Activated CD4-positive, alpha-beta T cell treated with anti-CD3 and anti-CD28 coated beads, Interleukin-2, amount 10 ng/mL, durations not matched to agents 7 days and 5 days (primary cell): ENCODE measurements at regions not wholly inside any gene's neighbourhood (a gene's known extent, or its start where the extent isn't known, plus 50 kb on each side); places are given as distances from the start of the nearest gene placed in this dataset.
"Not testable (repeated sequence)": the region's sequence is repeated elsewhere in the genome, so short reads cannot be mapped to it uniquely, and the experiment has no call there.

Source experiments
- CTCF ChIA-PET: fragments of 350-600 bp; sonication (Branson Sonifier 250); formaldehyde crosslinking; loops from one replicate; lab custom pipeline; 2021; ENCODE audit warnings: antibody characterized with exemption; lab: Charles Lee
- POLR2A ChIA-PET: fragments of 350-600 bp; sonication (Branson Sonifier 250); formaldehyde crosslinking; loops from one replicate; lab custom pipeline; 2021; ENCODE audit warnings: antibody characterized with exemption; lab: Charles Lee
- DNase-seq: peaks from one replicate; pipeline ENCODE4 v3.0.0-alpha.2; 2020
- H3K27ac Mint-ChIP-seq: one replicate; pipeline ENCODE4 v1.8.0; 2021; ENCODE audit warnings: mild to moderate bottlenecking, moderate library complexity, mixed read lengths
- H3K27me3 Mint-ChIP-seq: one replicate; pipeline ENCODE4 v1.8.0; 2021; ENCODE audit warnings: mixed read lengths
- H3K36me3 Mint-ChIP-seq: one replicate; pipeline ENCODE4 v1.8.0; 2021; ENCODE audit warnings: low read depth, mixed read lengths
- H3K4me1 Mint-ChIP-seq: one replicate; pipeline ENCODE4 v1.8.0; 2021; ENCODE audit warnings: mixed read lengths
- H3K4me3 Mint-ChIP-seq: one replicate; pipeline ENCODE4 v1.8.0; 2021; ENCODE audit warnings: mild to moderate bottlenecking, moderate library complexity, mixed read lengths
- H3K9me3 Mint-ChIP-seq: one replicate; pipeline ENCODE4 v1.8.0; 2021; ENCODE audit warnings: mixed read lengths

DNA sequence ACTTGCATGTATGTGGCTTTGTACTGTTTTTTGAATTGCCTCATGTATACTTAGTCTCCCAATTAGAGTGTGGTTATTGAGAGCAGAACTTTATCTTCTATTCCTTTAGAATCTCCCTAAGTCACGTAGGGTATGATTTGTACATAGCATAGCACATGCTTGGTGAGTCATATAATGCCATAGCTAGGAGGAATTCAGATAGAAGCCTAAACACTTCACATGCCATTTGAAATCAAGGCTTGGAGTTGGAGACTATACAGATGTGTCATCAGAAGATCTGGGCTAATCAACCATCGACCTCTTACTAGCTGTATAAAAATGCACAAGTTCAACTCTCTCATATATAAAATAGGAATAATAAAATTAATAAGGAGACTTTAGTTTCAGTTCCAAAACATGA, 222.6 kb upstream of the ST6GAL2 start:
- POLR2A ChIA-PET, result no interaction called here
- no peak for DNase-seq
- Mint-ChIP-seq H3K4me1 (no peaks in the 10 kb centered on the region), H3K27ac (no peak overlapping the region), H3K36me3 (no peaks in the 10 kb centered on the region), H3K27me3 (no peaks in the 10 kb centered on the region), H3K4me3 (no peak overlapping the region), H3K9me3 (peaks cover 4% of the 10 kb centered on the region)
- CTCF ChIA-PET, result no interaction called here

DNA sequence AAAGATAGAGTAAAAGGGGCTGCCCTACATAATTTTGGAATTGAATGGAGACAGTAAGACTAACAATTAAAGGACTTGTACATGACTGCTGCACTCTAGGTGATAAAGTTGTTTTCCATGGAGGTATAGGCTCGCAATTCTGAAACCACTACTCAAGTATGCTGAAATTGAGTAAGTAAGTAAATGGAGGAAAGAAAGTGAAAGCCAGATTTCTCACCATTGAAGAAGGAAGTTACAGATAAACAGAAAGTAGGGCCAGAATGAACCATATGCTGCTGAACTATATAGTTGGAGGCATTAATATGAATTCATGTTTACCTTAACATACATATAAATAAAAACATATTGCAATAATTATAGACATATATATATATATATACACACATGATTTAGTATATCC, 225.7 kb upstream of the ST6GAL2 start:
- ChIA-PET CTCF (no interaction called here), POLR2A (no interaction called here)
- Mint-ChIP-seq H3K27me3 (no peaks in the 10 kb centered on the region), H3K36me3 (no peaks in the 10 kb centered on the region), H3K27ac (no peak overlapping the region), H3K9me3 (no peaks in the 10 kb centered on the region), H3K4me1 (no peaks in the 10 kb centered on the region), H3K4me3 (no peak overlapping the region)
- DNase-seq, result no peak

DNA sequence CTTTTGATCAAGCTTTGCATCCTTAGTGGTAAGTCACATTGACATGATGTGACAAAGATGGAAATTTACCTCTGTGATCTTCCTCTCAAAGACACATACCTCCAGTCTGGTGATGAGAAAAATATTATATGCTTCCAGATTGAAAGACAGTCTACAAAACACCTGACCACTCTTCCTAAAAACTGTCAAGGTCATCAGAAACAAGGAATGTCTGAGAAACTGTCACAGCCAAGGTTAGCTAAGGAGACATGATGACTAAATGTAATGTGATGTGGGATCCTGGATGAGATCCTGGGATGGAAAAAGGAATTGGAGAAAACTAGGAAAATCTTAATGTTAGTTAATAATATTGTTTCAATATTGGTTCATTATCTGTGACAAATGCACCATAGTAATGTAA, 226.6 kb upstream of the ST6GAL2 start:
- no peaks in the 10 kb centered on the region for H3K36me3 Mint-ChIP-seq
- no peak for DNase-seq
- no peaks in the 10 kb centered on the region for H3K27me3 Mint-ChIP-seq
- no peaks in the 10 kb centered on the region for H3K4me1 Mint-ChIP-seq
- H3K4me3 Mint-ChIP-seq, result no peak overlapping the region
- ChIA-PET CTCF (no interaction called here), POLR2A (no interaction called here)
- H3K27ac Mint-ChIP-seq, result no peak overlapping the region
- no peaks in the 10 kb centered on the region for H3K9me3 Mint-ChIP-seq

DNA sequence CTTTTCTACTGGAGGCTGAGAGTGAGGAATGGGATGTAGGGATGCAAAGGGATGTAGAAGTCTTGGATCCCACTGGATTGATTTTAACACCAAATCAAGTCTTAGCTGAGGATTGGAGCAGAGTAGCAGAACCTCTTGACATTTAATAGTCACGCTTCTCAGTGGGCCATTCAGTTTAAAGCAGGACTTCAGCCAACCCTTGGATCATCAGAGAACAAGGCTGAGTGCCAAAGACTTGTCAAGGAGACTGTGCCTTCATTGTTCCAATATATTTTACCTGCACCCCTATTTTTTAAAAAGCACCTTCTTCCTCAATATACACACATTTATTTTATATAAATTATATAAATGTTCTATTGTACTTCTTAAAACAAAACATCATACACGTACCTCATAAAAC, 242.4 kb upstream of the ST6GAL2 start:
- no peak for DNase-seq
- ChIA-PET POLR2A (no interaction called here), CTCF (no interaction called here)
- Mint-ChIP-seq H3K4me3 (no peak overlapping the region), H3K4me1 (no peaks in the 10 kb centered on the region), H3K9me3 (no peaks in the 10 kb centered on the region), H3K36me3 (no peaks in the 10 kb centered on the region), H3K27ac (no peak overlapping the region), H3K27me3 (no peaks in the 10 kb centered on the region)

DNA sequence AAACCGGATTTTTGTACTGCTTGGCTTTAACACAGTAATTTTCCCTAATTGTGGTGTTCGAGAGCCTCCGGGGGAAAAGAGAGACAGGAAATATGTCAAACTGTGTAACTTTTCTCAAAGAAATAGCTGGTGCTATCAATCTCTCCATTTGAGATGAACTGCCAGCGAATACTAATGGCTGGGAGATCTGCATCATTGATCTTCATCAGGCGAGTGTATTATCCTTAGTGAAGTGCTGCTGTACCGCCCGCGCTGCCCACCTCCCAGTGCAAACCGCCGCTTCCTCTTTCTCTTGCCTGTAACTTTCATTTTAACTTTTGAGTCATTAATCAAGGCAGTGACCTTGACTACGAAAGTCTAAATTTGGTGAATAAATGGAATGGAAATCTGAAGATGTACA, 246.1 kb upstream of the ST6GAL2 start:
- no peak for DNase-seq
- Mint-ChIP-seq H3K9me3 (no peaks in the 10 kb centered on the region), H3K27ac (no peak overlapping the region), H3K36me3 (no peaks in the 10 kb centered on the region), H3K4me3 (no peak overlapping the region), H3K27me3 (no peaks in the 10 kb centered on the region), H3K4me1 (no peaks in the 10 kb centered on the region)
- ChIA-PET POLR2A (no interaction called here), CTCF (no interaction called here)

DNA sequence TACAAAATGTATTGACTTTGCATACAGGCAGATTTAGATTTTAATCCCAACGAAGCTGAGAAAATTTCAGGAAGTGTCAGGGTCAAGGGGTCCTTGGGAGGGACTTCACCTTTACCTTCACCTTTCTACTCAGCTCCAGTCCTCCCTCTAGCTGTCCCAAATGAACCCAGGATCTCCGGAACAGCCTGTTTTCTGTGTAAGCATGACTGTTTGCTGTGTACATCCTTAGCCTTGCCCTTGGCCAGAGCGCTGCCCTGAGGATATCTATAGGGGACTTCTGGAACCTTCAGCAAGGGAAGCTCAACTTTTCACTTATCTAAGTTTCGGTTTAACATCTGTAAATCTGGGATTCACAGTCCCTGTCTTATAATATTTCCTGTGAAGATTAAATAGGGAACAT, 246.8 kb upstream of the ST6GAL2 start:
- Mint-ChIP-seq H3K36me3 (no peaks in the 10 kb centered on the region), H3K9me3 (no peaks in the 10 kb centered on the region), H3K27me3 (no peaks in the 10 kb centered on the region), H3K4me1 (no peaks in the 10 kb centered on the region), H3K4me3 (no peak overlapping the region), H3K27ac (no peak overlapping the region)
- ChIA-PET POLR2A (no interaction called here), CTCF (no interaction called here)
- DNase-seq, result no peak

DNA sequence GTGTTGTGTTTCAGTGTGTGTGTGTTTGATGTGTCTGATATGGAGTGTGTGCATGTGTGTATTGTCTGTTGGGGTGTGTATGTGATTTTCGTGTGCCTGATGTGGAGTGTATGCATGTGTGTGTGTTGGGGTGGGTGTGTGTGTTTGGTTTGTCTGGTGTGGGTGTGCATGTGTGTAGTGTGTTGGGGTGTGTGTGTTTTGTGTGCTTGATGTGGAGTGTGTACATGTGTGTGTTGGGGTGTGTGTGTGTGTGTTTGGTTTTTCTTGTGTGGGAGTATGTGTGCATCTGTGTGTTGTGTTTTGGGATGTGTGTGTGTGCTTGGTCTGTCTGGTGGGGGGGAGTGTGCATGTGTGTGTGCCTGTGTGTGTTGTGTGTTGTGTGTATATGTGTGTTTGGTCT, 247.4 kb upstream of the ST6GAL2 start:
- no peak overlapping the region for H3K4me3 Mint-ChIP-seq
- CTCF ChIA-PET, result no interaction called here
- no peaks in the 10 kb centered on the region for H3K4me1 Mint-ChIP-seq
- POLR2A ChIA-PET, result no interaction called here
- no peaks in the 10 kb centered on the region for H3K9me3 Mint-ChIP-seq
- H3K27ac Mint-ChIP-seq, result no peak overlapping the region
- no peaks in the 10 kb centered on the region for H3K36me3 Mint-ChIP-seq
- DNase-seq, result no peak
- no peaks in the 10 kb centered on the region for H3K27me3 Mint-ChIP-seq

DNA sequence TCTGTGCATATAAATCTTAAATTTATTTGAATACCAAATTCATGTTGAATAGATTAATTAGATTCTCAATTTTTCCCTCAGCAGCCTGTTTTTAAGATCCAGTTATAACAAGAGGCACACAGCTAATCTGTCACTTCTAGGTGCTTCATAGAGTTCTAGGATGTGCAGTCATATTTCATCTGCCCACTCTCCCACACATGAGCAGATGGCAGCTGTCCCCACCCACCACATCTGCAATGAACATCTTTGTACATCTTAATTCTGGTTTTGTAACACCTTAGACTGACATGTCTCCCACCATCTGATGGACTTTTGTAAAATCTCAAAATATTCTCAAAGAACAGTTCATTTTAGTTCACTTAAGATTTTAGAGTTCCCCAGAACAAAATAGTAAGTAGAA, 250.8 kb upstream of the ST6GAL2 start:
- Mint-ChIP-seq H3K36me3 (no peaks in the 10 kb centered on the region), H3K27me3 (no peaks in the 10 kb centered on the region), H3K4me3 (no peak overlapping the region), H3K27ac (no peak overlapping the region), H3K9me3 (no peaks in the 10 kb centered on the region), H3K4me1 (no peaks in the 10 kb centered on the region)
- ChIA-PET CTCF (no interaction called here), POLR2A (no interaction called here)
- DNase-seq, result no peak

DNA sequence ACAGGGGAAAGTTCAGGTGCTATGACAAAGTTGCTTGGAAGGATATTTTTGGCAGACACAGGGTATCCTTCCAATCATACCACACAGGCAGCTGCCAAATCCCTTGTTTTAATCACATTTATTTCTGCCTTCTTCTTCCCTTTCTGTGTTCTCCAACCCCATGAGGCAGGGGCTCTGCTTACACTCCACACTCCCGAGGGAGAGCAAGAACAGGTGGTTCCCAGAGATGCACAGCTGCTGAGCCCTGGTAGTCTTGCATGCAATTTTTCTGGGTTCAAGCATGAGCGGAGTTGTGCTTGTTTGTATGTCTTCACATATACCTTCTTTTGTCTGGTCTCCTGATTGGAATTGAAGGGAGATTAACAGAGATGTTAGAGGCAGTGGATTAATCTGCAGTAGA, 251.7 kb upstream of the ST6GAL2 start:
- Mint-ChIP-seq H3K4me3 (no peak overlapping the region), H3K27me3 (no peaks in the 10 kb centered on the region), H3K36me3 (no peaks in the 10 kb centered on the region), H3K9me3 (no peaks in the 10 kb centered on the region), H3K4me1 (no peaks in the 10 kb centered on the region), H3K27ac (no peak overlapping the region)
- no peak for DNase-seq
- POLR2A ChIA-PET, result no interaction called here
- CTCF ChIA-PET, result no interaction called here

DNA sequence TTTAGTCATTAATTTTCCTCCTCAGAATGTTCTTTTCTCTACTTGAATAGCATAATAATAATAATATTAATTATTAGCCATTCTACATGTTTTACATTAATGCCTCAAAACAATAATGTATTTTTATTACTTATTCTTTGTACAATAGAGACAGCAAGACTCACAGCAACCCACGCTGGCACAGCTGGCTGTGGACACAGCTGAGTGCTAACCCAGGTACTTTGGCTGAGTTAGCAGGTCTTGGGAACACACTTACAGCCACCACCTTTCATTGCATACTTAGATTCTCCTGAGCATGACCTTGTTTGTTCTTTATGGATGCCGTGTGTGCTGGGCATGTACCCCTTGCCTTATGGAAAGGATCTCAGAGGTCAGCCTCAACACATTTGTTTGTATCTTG, 260.2 kb upstream of the ST6GAL2 start:
- CTCF ChIA-PET, result no interaction called here
- Mint-ChIP-seq H3K36me3 (no peaks in the 10 kb centered on the region), H3K4me3 (no peak overlapping the region)

DNA sequence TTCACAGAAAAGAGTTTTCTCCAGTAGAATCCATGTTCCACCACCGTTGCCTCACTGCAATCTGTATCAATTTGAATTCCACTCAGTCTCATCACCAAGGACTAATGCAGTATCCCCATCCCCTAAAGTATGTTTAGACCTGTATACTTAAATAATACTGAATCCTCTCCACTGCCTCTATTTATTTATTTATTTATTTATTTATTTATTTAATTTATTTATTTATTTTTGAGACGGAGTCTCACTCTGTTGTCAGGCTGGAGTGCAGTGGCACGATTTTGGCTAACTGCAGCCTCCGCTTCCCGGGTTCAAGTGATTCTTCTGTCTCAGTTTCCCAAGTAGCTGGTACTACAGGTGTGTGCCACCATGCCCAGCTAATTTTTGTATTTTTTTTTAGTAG, 260.7 kb upstream of the ST6GAL2 start:
- H3K4me3 Mint-ChIP-seq, CTCF ChIA-PET, H3K27me3 Mint-ChIP-seq: not testable (repeated sequence)

More for the DNA sequence above, 260.2 kb upstream of the ST6GAL2 start:
- Mint-ChIP-seq H3K4me1 (no peaks in the 10 kb centered on the region), H3K27ac (no peak overlapping the region), H3K9me3 (no peaks in the 10 kb centered on the region), H3K27me3 (no peaks in the 10 kb centered on the region)
- DNase-seq, result no peak
- POLR2A ChIA-PET, result no interaction called here

DNA sequence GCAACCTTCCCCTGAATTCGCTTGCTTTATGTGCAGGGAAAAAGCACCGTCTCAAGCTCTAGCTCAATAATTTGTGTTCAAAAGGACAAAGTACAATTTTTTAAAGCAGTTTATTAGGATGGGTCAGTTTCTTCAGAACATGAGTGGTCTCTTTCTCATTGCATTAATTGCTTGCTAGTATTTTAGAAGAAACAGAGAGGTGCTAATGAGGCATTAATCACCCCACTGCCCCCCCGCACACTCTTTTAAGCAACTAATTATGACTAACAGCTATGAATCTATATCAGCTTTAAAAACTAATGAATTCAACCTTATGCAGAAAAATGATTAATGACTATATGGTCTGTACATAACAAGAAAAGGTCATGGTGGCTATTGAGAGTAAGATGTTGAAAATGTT, 262.1 kb upstream of the ST6GAL2 start:
- H3K4me3 Mint-ChIP-seq, result no peak overlapping the region
- DNase-seq, result no peak
- no peaks in the 10 kb centered on the region for H3K27me3 Mint-ChIP-seq
- no peaks in the 10 kb centered on the region for H3K4me1 Mint-ChIP-seq
- no peaks in the 10 kb centered on the region for H3K9me3 Mint-ChIP-seq
- no peaks in the 10 kb centered on the region for H3K36me3 Mint-ChIP-seq
- POLR2A ChIA-PET, result no interaction called here
- CTCF ChIA-PET, result no interaction called here
- no peak overlapping the region for H3K27ac Mint-ChIP-seq

More for the DNA sequence above, 260.7 kb upstream of the ST6GAL2 start:
- H3K9me3 Mint-ChIP-seq, POLR2A ChIA-PET, H3K36me3 Mint-ChIP-seq, DNase-seq, H3K27ac Mint-ChIP-seq, H3K4me1 Mint-ChIP-seq: not testable (repeated sequence)

DNA sequence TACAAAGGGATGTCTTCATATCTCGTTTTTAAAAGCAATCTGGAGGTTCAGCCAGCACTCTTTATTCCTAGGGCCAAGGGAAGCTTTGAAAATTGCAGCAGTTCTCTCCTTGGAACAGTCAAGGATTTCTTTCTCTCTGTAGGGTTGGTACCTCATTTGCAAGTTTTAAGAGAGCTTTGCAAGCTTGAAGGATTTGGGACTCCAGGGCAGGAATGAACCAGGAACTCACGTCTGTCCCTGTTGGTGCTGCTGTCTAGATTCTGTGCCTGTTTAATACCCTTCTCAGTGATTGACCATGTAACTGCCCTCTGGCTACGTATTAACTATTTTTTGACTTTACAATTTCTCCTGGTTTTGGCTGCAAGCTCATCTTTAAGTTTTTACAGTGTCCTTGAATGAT, 262.5 kb upstream of the ST6GAL2 start:
- no peaks in the 10 kb centered on the region for H3K36me3 Mint-ChIP-seq
- H3K9me3 Mint-ChIP-seq, result no peaks in the 10 kb centered on the region
- H3K27ac Mint-ChIP-seq, result no peak overlapping the region
- H3K4me3 Mint-ChIP-seq, result no peak overlapping the region
- POLR2A ChIA-PET, result no interaction called here
- H3K27me3 Mint-ChIP-seq, result no peaks in the 10 kb centered on the region
- CTCF ChIA-PET, result no interaction called here
- no peak for DNase-seq
- H3K4me1 Mint-ChIP-seq, result no peaks in the 10 kb centered on the region

DNA sequence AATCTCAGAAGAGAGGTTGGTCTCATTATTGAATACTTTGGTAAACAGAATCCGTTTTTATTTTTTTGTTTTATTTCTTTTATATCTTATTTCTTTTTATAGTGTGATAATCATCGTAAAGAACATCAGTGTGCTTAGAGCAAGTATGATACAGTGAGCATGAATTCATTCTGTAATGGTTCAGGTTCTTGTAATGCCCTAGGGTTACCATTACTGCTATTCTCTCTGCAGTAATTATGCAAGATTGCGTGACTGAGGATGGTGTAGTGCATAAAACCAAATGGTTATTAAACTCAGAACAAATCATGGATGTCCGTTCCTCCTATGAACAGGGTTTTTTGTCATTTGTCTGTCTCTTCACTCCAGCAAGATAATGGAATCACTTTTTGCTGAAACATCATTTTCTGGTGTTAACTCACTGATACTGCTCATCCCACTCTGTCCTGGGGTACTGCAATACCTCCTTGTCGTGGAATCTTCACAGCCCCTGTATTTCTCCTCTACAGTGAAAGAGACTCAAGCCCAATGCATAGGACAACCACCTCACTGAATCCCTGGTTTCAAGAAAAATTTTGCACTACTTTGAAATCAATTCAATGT, 274.8 kb upstream of the ST6GAL2 start:
- Mint-ChIP-seq H3K36me3 (no peaks in the 10 kb centered on the region), H3K27me3 (no peaks in the 10 kb centered on the region), H3K9me3 (no peaks in the 10 kb centered on the region), H3K4me1 (no peaks in the 10 kb centered on the region), H3K4me3 (no peak overlapping the region), H3K27ac (no peak overlapping the region)
- ChIA-PET POLR2A (no interaction called here), CTCF (no interaction called here)
- DNase-seq, result no peak
